T-helper 2 cell treated with Interferon-gamma antibody and Interleukin-4, amounts not matched to agents 5 μg/mL and 100 μg/mL, for 36 hours (primary cell): ENCODE measurements at regions not wholly inside any gene's neighbourhood (a gene's known extent, or its start where the extent isn't known, plus 50 kb on each side); places are given as distances from the start of the nearest gene placed in this dataset.

Experiments used
- DNase-seq: peaks from one replicate; pipeline ENCODE4 v3.0.0; 2021; ENCODE audit warnings: low spot score
- H3K27ac Mint-ChIP-seq: one replicate; pipeline ENCODE4 v1.8.0; 2021; ENCODE audit warnings: mild to moderate bottlenecking, mixed read lengths
- H3K27me3 Mint-ChIP-seq: one replicate; pipeline ENCODE4 v1.8.0; 2021; ENCODE audit warnings: low read depth, mixed read lengths
- H3K36me3 Mint-ChIP-seq: one replicate; pipeline ENCODE4 v1.8.0; 2021; ENCODE audit warnings: low read depth, mixed read lengths
- H3K4me1 Mint-ChIP-seq: one replicate; pipeline ENCODE4 v1.8.0; 2021; ENCODE audit warnings: low read depth, mixed read lengths
- H3K4me3 Mint-ChIP-seq: one replicate; pipeline ENCODE4 v1.8.0; 2022; ENCODE audit warnings: mild to moderate bottlenecking, moderate library complexity, mixed read lengths
- H3K9me3 Mint-ChIP-seq: one replicate; pipeline ENCODE4 v1.8.0; 2021; ENCODE audit warnings: mixed read lengths

GRCh38 chr7:1370738-1371137, 88.5 kb downstream of the MICALL2 start:
- DNase-seq, result no peak
- Mint-ChIP-seq H3K9me3 (no peaks in the 10 kb centered on the region), H3K4me3 (no peak overlapping the region), H3K27ac (no peak overlapping the region), H3K4me1 (peaks cover 3% of the 10 kb centered on the region), H3K27me3 (peaks cover 31% of the 10 kb centered on the region), H3K36me3 (no peaks in the 10 kb centered on the region)

- no peaks in the 10 kb centered on the region for H3K9me3 Mint-ChIP-seq
- H3K4me3 Mint-ChIP-seq, result no peak overlapping the region
- peaks cover 29% of the 10 kb centered on the region for H3K27me3 Mint-ChIP-seq
- no peak overlapping the region for H3K27ac Mint-ChIP-seq
- H3K36me3 Mint-ChIP-seq, result no peaks in the 10 kb centered on the region
- no peak for DNase-seq
- H3K4me1 Mint-ChIP-seq, result peaks cover 3% of the 10 kb centered on the region
Measured at GRCh38 chr7:1372063-1372462, 87.2 kb downstream of the MICALL2 start.

GRCh38 chr7:1372671-1373379, 86.4 kb downstream of the MICALL2 start:
- DNase-seq, result no peak
- no peaks in the 10 kb centered on the region for H3K9me3 Mint-ChIP-seq
- H3K4me3 Mint-ChIP-seq, result no peak overlapping the region
- H3K4me1 Mint-ChIP-seq, result peaks cover 2% of the 10 kb centered on the region
- no peaks in the 10 kb centered on the region for H3K36me3 Mint-ChIP-seq
- no peak overlapping the region for H3K27ac Mint-ChIP-seq
- H3K27me3 Mint-ChIP-seq, result peaks cover 21% of the 10 kb centered on the region

GRCh38 chr7:1377111-1377909, 82.0 kb downstream of the MICALL2 start:
- no peaks in the 10 kb centered on the region for H3K36me3 Mint-ChIP-seq
- peaks cover 2% of the 10 kb centered on the region for H3K4me1 Mint-ChIP-seq
- peaks cover 3% of the 10 kb centered on the region for H3K27me3 Mint-ChIP-seq
- no peak overlapping the region for H3K27ac Mint-ChIP-seq
- no peak for DNase-seq
- no peaks in the 10 kb centered on the region for H3K9me3 Mint-ChIP-seq
- no peak overlapping the region for H3K4me3 Mint-ChIP-seq

GRCh38 chr7:1378610-1379601, 80.4 kb downstream of the MICALL2 start:
- Mint-ChIP-seq H3K27me3 (no peaks in the 10 kb centered on the region), H3K4me1 (no peaks in the 10 kb centered on the region), H3K9me3 (no peaks in the 10 kb centered on the region), H3K27ac (no peak overlapping the region), H3K4me3 (no peak overlapping the region), H3K36me3 (no peaks in the 10 kb centered on the region)
- DNase-seq, result no peak

GRCh38 chr7:1380231-1380815, 78.9 kb downstream of the MICALL2 start:
- no peak overlapping the region for H3K4me3 Mint-ChIP-seq
- no peaks in the 10 kb centered on the region for H3K36me3 Mint-ChIP-seq
- H3K9me3 Mint-ChIP-seq, result no peaks in the 10 kb centered on the region
- DNase-seq, result no peak
- H3K4me1 Mint-ChIP-seq, result no peaks in the 10 kb centered on the region
- no peaks in the 10 kb centered on the region for H3K27me3 Mint-ChIP-seq
- no peak overlapping the region for H3K27ac Mint-ChIP-seq

- no peak overlapping the region for H3K27ac Mint-ChIP-seq
- H3K4me3 Mint-ChIP-seq, result no peak overlapping the region
- no peaks in the 10 kb centered on the region for H3K9me3 Mint-ChIP-seq
- no peaks in the 10 kb centered on the region for H3K36me3 Mint-ChIP-seq
- H3K4me1 Mint-ChIP-seq, result no peaks in the 10 kb centered on the region
- no peaks in the 10 kb centered on the region for H3K27me3 Mint-ChIP-seq
- no peak for DNase-seq
Measured at GRCh38 chr7:1380821-1381580, 78.3 kb downstream of the MICALL2 start.

GRCh38 chr7:1382553-1383397, 76.5 kb downstream of the MICALL2 start:
- H3K9me3 Mint-ChIP-seq, result no peaks in the 10 kb centered on the region

GRCh38 chr7:1383398-1384112, 75.7 kb downstream of the MICALL2 start:
- Mint-ChIP-seq H3K4me3 (no peak overlapping the region), H3K4me1 (no peaks in the 10 kb centered on the region), H3K9me3 (no peaks in the 10 kb centered on the region), H3K36me3 (no peaks in the 10 kb centered on the region), H3K27ac (no peak overlapping the region), H3K27me3 (no peaks in the 10 kb centered on the region)
- DNase-seq, result no peak

More at GRCh38 chr7:1382553-1383397, 76.5 kb downstream of the MICALL2 start:
- no peaks in the 10 kb centered on the region for H3K4me1 Mint-ChIP-seq
- no peaks in the 10 kb centered on the region for H3K36me3 Mint-ChIP-seq
- H3K27ac Mint-ChIP-seq, result no peak overlapping the region
- no peak overlapping the region for H3K4me3 Mint-ChIP-seq
- DNase-seq, result no peak
- H3K27me3 Mint-ChIP-seq, result no peaks in the 10 kb centered on the region

GRCh38 chr7:1384113-1384415, 75.2 kb downstream of the MICALL2 start:
- no peak overlapping the region for H3K27ac Mint-ChIP-seq
- no peak for DNase-seq
- H3K4me3 Mint-ChIP-seq, result no peak overlapping the region
- no peaks in the 10 kb centered on the region for H3K36me3 Mint-ChIP-seq
- no peaks in the 10 kb centered on the region for H3K9me3 Mint-ChIP-seq
- no peaks in the 10 kb centered on the region for H3K4me1 Mint-ChIP-seq
- H3K27me3 Mint-ChIP-seq, result no peaks in the 10 kb centered on the region
